ENCODE measurements at regions not wholly inside any gene's neighbourhood (a gene's known extent, or its start where the extent isn't known, plus 50 kb on each side); places are given as distances from the start of the nearest gene placed in this dataset.

GRCh38 chr15:95409626-95410310, 920.7 kb upstream of the NR2F2 start:
- Histone ChIP-seq H3K4me1 (ENCODE audit: insufficient read depth, low read length) (no peaks in the 10 kb centered on the region), H4K20me1 (ENCODE audit: insufficient read depth, low read length) (no peaks in the 10 kb centered on the region), H3K9ac (ENCODE audit: low read depth, low read length) (no peak overlapping the region), H3K27ac (ENCODE audit: low read length) (no peak overlapping the region), H3K27me3 (ENCODE audit: insufficient read depth, low read length, poor library complexity) (peaks cover 6% of the 10 kb centered on the region), H3K9me3 (ENCODE audit: insufficient read depth, low read length, severe bottlenecking) (no peaks in the 10 kb centered on the region), H3K36me3 (ENCODE audit: insufficient read depth, low read length) (no peaks in the 10 kb centered on the region), H2AFZ (ENCODE audit: low read depth, low read length) (no peak overlapping the region), H3K4me3 (ENCODE audit: low read depth in 1 of 2, low read length in 2 of 2) (no peak overlapping the region), H3K4me2 (ENCODE audit: insufficient read depth, low read length) (no peak overlapping the region), H3K79me2 (ENCODE audit: insufficient read depth, low read length) (no peaks in the 10 kb centered on the region)
- TF ChIP-seq EZH2 (IDR thresholded peaks at IDR 0.05; ENCODE audit: borderline replicate concordance, low read depth, low read length, severe bottlenecking) (no peak), CTCF (IDR thresholded peaks at IDR 0.05; ENCODE audit: borderline replicate concordance, extremely low read depth, low read length, poor library complexity, severe bottlenecking) (no peak)
- no peak for ATAC-seq (ENCODE audit: insufficient read depth, low read depth)
- no peak for DNase-seq

GRCh38 chr15:95410757-95411156, 919.7 kb upstream of the NR2F2 start:
- DNase-seq (no peak), ATAC-seq (ENCODE audit: insufficient read depth, low read depth) (no peak)
- Histone ChIP-seq H4K20me1 (ENCODE audit: insufficient read depth, low read length) (no peaks in the 10 kb centered on the region), H3K27me3 (ENCODE audit: insufficient read depth, low read length, poor library complexity) (peaks cover 6% of the 10 kb centered on the region), H3K9me3 (ENCODE audit: insufficient read depth, low read length, severe bottlenecking) (no peaks in the 10 kb centered on the region), H3K4me1 (ENCODE audit: insufficient read depth, low read length) (no peaks in the 10 kb centered on the region), H3K4me3 (ENCODE audit: low read depth in 1 of 2, low read length in 2 of 2) (no peak overlapping the region), H2AFZ (ENCODE audit: low read depth, low read length) (no peak overlapping the region), H3K4me2 (ENCODE audit: insufficient read depth, low read length) (no peak overlapping the region), H3K27ac (ENCODE audit: low read length) (no peak overlapping the region), H3K36me3 (ENCODE audit: insufficient read depth, low read length) (no peaks in the 10 kb centered on the region), H3K79me2 (ENCODE audit: insufficient read depth, low read length) (no peaks in the 10 kb centered on the region), H3K9ac (ENCODE audit: low read depth, low read length) (no peak overlapping the region)
- TF ChIP-seq CTCF (IDR thresholded peaks at IDR 0.05; ENCODE audit: borderline replicate concordance, extremely low read depth, low read length, poor library complexity, severe bottlenecking), result no peak
- TF ChIP-seq EZH2 (IDR thresholded peaks at IDR 0.05; ENCODE audit: borderline replicate concordance, low read depth, low read length, severe bottlenecking), result no peak

- H4K20me1 ChIP-seq (ENCODE audit: insufficient read depth, low read length), result no peaks in the 10 kb centered on the region
- H3K36me3 ChIP-seq (ENCODE audit: insufficient read depth, low read length), result no peaks in the 10 kb centered on the region
These were observed 913.9 kb upstream of the NR2F2 start for GRCh38 chr15:95416576-95416975.

More at GRCh38 chr15:95416576-95416975, 913.9 kb upstream of the NR2F2 start:
- H3K4me1 ChIP-seq (ENCODE audit: insufficient read depth, low read length), result no peaks in the 10 kb centered on the region
- H3K79me2 ChIP-seq (ENCODE audit: insufficient read depth, low read length), result no peaks in the 10 kb centered on the region
- no peak for DNase-seq
- H3K27me3 ChIP-seq (ENCODE audit: insufficient read depth, low read length, poor library complexity), result no peaks in the 10 kb centered on the region
- H3K4me2 ChIP-seq (ENCODE audit: insufficient read depth, low read length), result no peak overlapping the region
- no peak overlapping the region for H2AFZ ChIP-seq (ENCODE audit: low read depth, low read length)
- no peak for TF ChIP-seq EZH2 (IDR thresholded peaks at IDR 0.05; ENCODE audit: borderline replicate concordance, low read depth, low read length, severe bottlenecking)
- TF ChIP-seq CTCF (IDR thresholded peaks at IDR 0.05; ENCODE audit: borderline replicate concordance, extremely low read depth, low read length, poor library complexity, severe bottlenecking), result no peak
- ATAC-seq (ENCODE audit: insufficient read depth, low read depth), result no peak
- no peak overlapping the region for H3K27ac ChIP-seq (ENCODE audit: low read length)
- no peaks in the 10 kb centered on the region for H3K9me3 ChIP-seq (ENCODE audit: insufficient read depth, low read length, severe bottlenecking)
- H3K9ac ChIP-seq (ENCODE audit: low read depth, low read length), result no peak overlapping the region
- H3K4me3 ChIP-seq (ENCODE audit: low read depth in 1 of 2, low read length in 2 of 2), result no peak overlapping the region
